IMR-90 (cell line): ENCODE measurements at regions not wholly inside any gene's neighbourhood (a gene's known extent, or its start where the extent isn't known, plus 50 kb on each side); places are given as distances from the start of the nearest gene placed in this dataset.

Source experiments
- ATAC-seq: fragments of 200-7000 bp; cut with Tn5 transposase; 2 replicates; pipeline ENCODE4 v1.9.1; 2020; ENCODE audit warnings: low read depth, mild to moderate bottlenecking, moderate library complexity
- BruUV-seq: library from RNA; stranded (reverse); fragments of 400-500 nt; replicated peaks from 2 replicates; lab custom pipeline; 2021; lab: Mats Ljungman, UMichigan
- CTCF ChIA-PET: fragments of 300-600 bp; formaldehyde crosslinking; extraction: SDS; loops from one replicate; lab custom pipeline; 2021; ENCODE audit warnings: antibody characterized with exemption; lab: Yijun Ruan, JAX
- POLR2A ChIA-PET: fragments of 300-600 bp; sonication (Branson Sonifier 250); formaldehyde crosslinking; loops from one replicate; lab custom pipeline; 2022; ENCODE audit warnings: antibody characterized with exemption; ENCODE audit not compliant: unreplicated experiment; lab: Charles Lee
- DNase-seq: peaks from one replicate; pipeline ENCODE4 v3.0.0; 2013
- H2AFZ ChIP-seq: replicated peaks from 2 replicates; pipeline ENCODE3; 2013; ENCODE audit warnings: low read length, mild to moderate bottlenecking; ENCODE audit not compliant: poor library complexity
- H2AK5ac ChIP-seq: 2 replicates; pipeline ENCODE4 v1.6.1; 2013; ENCODE audit warnings: low read depth, low read length, inconsistent platforms
- H2AK9ac ChIP-seq: replicated peaks from 2 replicates; pipeline ENCODE3; 2013; ENCODE audit warnings: mild to moderate bottlenecking, low read depth, low read length, moderate library complexity; ENCODE audit not compliant: poor library complexity
- H2BK120ac ChIP-seq: 2 replicates; pipeline ENCODE4 v1.6.1; 2013; ENCODE audit warnings: low read depth, low read length, inconsistent platforms
- H2BK15ac ChIP-seq: 3 replicates; pipeline ENCODE4 v1.6.1; 2013; ENCODE audit warnings: low read depth, low read length, inconsistent platforms
- H2BK20ac ChIP-seq: 2 replicates; pipeline ENCODE4 v1.6.1; 2013; ENCODE audit warnings: low read depth, mild to moderate bottlenecking, inconsistent platforms, low read length, moderate library complexity
- H2BK5ac ChIP-seq: 2 replicates; pipeline ENCODE4 v1.6.1; 2013; ENCODE audit warnings: mild to moderate bottlenecking, low read depth, low read length, inconsistent platforms; ENCODE audit not compliant: poor library complexity, severe bottlenecking
- H3K14ac ChIP-seq: replicated peaks from 2 replicates; pipeline ENCODE4 v1.6.1; 2013; ENCODE audit warnings: low read depth, low read length, inconsistent platforms
- H3K18ac ChIP-seq: 2 replicates; pipeline ENCODE4 v1.6.1; 2013; ENCODE audit warnings: low read depth, low read length, control low read depth
- H3K23ac ChIP-seq: 2 replicates; pipeline ENCODE4 v1.6.1; 2013; ENCODE audit warnings: low read depth, low read length, inconsistent platforms
- H3K27ac ChIP-seq: 2 replicates; pipeline ENCODE4 v1.5.1; 2013; ENCODE audit warnings: mild to moderate bottlenecking, control low read depth, low read length; ENCODE audit not compliant: insufficient read depth
- H3K27me3 ChIP-seq: 2 replicates; pipeline ENCODE4 v1.6.1; 2013; ENCODE audit warnings: low read length; ENCODE audit not compliant: control insufficient read depth, insufficient read depth
- H3K36me3 ChIP-seq: 2 replicates; pipeline ENCODE4 v1.6.1; 2013; ENCODE audit warnings: low read length, mixed read lengths; ENCODE audit not compliant: control insufficient read depth, insufficient read depth
- H3K4ac ChIP-seq: 2 replicates; pipeline ENCODE4 v1.6.1; 2013; ENCODE audit warnings: low read depth, low read length, inconsistent platforms
- H3K4me1 ChIP-seq: 2 replicates; pipeline ENCODE4 v1.6.1; 2013; ENCODE audit warnings: low read length, mixed read lengths; ENCODE audit not compliant: control insufficient read depth, insufficient read depth
- H3K4me2 ChIP-seq: 2 replicates; pipeline ENCODE4 v1.6.1; 2013; ENCODE audit warnings: low read depth, mild to moderate bottlenecking, control low read depth, low read length, moderate library complexity
- H3K4me3 ChIP-seq: 2 replicates; pipeline ENCODE4 v1.5.1; 2013; ENCODE audit warnings: low read depth, mild to moderate bottlenecking, control low read depth, low read length, moderate library complexity; ENCODE audit not compliant: insufficient read depth
- H3K56ac ChIP-seq: 2 replicates; pipeline ENCODE4 v1.6.1; 2013; ENCODE audit warnings: low read length, inconsistent platforms; ENCODE audit not compliant: insufficient read depth; ENCODE audit errors: extremely low read depth
- H3K79me1 ChIP-seq, 2 experiments: 2 replicates each; pipeline ENCODE4 v1.6.1; 2013; ENCODE audit warnings: low read length in 2 of 2, inconsistent platforms in 1 of 2, low read depth in 1 of 2
- H3K9ac ChIP-seq: 2 replicates; pipeline ENCODE4 v1.6.1; 2013; ENCODE audit warnings: low read depth, low read length, control low read depth
- H3K9me1 ChIP-seq: 2 replicates; pipeline ENCODE4 v1.6.1; 2013; ENCODE audit warnings: low read length, inconsistent platforms; ENCODE audit not compliant: insufficient read depth
- H3K9me3 ChIP-seq: 2 replicates; pipeline ENCODE4 v1.6.1; 2013; ENCODE audit warnings: low read length; ENCODE audit not compliant: control insufficient read depth, insufficient read depth
- H4K20me1 ChIP-seq: 2 replicates; pipeline ENCODE4 v1.6.1; 2013; ENCODE audit warnings: low read length, inconsistent platforms; ENCODE audit not compliant: insufficient read depth
- H4K5ac ChIP-seq: 2 replicates; pipeline ENCODE4 v1.6.1; 2013; ENCODE audit warnings: mild to moderate bottlenecking, low read depth, low read length, control low read depth
- H4K8ac ChIP-seq, 2 experiments: 2 replicates each; pipeline ENCODE4 v1.6.1; 2013; ENCODE audit warnings: low read depth in 2 of 2, low read length in 2 of 2, control low read depth in 1 of 2, inconsistent platforms in 1 of 2
- H4K91ac ChIP-seq: 2 replicates; pipeline ENCODE4 v1.6.1; 2013; ENCODE audit warnings: low read depth, low read length, inconsistent platforms; ENCODE audit not compliant: insufficient read depth
- MXI1 ChIP-seq: IDR thresholded peaks from 2 replicates; pipeline ENCODE4 v1.6.1; 2012; ENCODE audit warnings: low read depth, mild to moderate bottlenecking, low read length, moderate library complexity, borderline replicate concordance
- WGBS, 2 experiments: methylation state at CpG; one replicate each; pipeline versions ENCODE4 v1.1.5 to v1.1.7; 2013; ENCODE audit warnings: missing lambda C conversion rate in 2 of 2; ENCODE audit not compliant: insufficient read length in 1 of 2; ENCODE audit errors: extremely low coverage in 2 of 2; 5-methylcytosine and 5-hydroxymethylcytosine counted together
- dilution Hi-C: fragments of 300-500 bp; cut with HindIII; formaldehyde crosslinking; loops from one replicate; pipeline ENCODE4 v1.14.3; 2018; ENCODE audit warnings: low sequenced_read_pairs; ENCODE audit not compliant: unreplicated experiment
- in situ Hi-C: fragments of 300-500 bp; cut with MboI; formaldehyde crosslinking; loops from 3 replicates; pipeline ENCODE4 v1.14.3; 2019; ENCODE audit warnings: low sequenced_read_pairs, inconsistent platforms, mixed read lengths
- intact Hi-C: fragments of 100-400 bp; cut with micrococcal nuclease; formaldehyde crosslinking; loops from 2 replicates; pipeline ENCODE4 v1.10.0; 2022
- TF ChIP-seq, protein P1 (sequence below): fragments of 150-350 bp; IDR thresholded peaks from 2 replicates; pipeline ENCODE4 v1.6.1; 2017; ENCODE audit warnings: mild to moderate bottlenecking, antibody characterized with exemption, low read length, low read depth
- TF ChIP-seq, protein P2 (sequence below): conservative IDR thresholded peaks from 2 replicates; pipeline ENCODE4 v1.5.1; 2012; ENCODE audit warnings: mild to moderate bottlenecking, low read depth, low read length, improper control_type of control experiment

DNA sequence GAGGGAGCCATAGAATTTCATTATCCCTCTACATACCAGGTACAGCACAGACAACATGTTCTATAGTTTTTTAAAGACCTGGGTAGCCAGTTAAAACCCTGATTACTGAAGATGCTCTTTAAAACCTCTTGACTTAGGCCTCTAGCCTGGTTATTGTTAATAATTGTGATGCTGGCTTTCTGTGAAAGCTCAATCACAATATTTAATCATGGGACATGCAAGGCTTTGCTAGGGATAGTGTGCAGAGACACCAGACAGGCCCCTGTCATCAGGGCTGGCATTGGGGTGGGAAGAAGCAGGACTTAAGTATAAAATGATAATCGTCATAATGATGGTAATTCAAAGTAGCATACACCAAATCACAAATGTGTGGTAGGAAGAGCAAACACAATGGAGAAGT is 274.4 kb downstream of the PTBP2 start:
- H3K4me3 ChIP-seq, result no peak overlapping the region
- POLR2A ChIA-PET, result no interaction called here
- no peak overlapping the region for H2BK120ac ChIP-seq
- H3K27ac ChIP-seq, result no peak overlapping the region
- no peak for ATAC-seq
- no CpG with 5 or more reads among the region's 1 CpG for WGBS, 2 experiments
- H2AK5ac ChIP-seq, result no peak overlapping the region
- H3K9ac ChIP-seq, result no peak overlapping the region
- H2BK20ac ChIP-seq, result no peak overlapping the region
- no peak overlapping the region for H2AFZ ChIP-seq
- H3K23ac ChIP-seq, result no peak overlapping the region
- H3K79me1 ChIP-seq, result no peaks in the 10 kb centered on the region
- BruUV-seq, result no TSS peak
- no peak for TF ChIP-seq MXI1
- TF ChIP-seq, protein P1, sequence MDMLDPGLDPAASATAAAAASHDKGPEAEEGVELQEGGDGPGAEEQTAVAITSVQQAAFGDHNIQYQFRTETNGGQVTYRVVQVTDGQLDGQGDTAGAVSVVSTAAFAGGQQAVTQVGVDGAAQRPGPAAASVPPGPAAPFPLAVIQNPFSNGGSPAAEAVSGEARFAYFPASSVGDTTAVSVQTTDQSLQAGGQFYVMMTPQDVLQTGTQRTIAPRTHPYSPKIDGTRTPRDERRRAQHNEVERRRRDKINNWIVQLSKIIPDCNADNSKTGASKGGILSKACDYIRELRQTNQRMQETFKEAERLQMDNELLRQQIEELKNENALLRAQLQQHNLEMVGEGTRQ, result no peak
- TF ChIP-seq, protein P2, sequence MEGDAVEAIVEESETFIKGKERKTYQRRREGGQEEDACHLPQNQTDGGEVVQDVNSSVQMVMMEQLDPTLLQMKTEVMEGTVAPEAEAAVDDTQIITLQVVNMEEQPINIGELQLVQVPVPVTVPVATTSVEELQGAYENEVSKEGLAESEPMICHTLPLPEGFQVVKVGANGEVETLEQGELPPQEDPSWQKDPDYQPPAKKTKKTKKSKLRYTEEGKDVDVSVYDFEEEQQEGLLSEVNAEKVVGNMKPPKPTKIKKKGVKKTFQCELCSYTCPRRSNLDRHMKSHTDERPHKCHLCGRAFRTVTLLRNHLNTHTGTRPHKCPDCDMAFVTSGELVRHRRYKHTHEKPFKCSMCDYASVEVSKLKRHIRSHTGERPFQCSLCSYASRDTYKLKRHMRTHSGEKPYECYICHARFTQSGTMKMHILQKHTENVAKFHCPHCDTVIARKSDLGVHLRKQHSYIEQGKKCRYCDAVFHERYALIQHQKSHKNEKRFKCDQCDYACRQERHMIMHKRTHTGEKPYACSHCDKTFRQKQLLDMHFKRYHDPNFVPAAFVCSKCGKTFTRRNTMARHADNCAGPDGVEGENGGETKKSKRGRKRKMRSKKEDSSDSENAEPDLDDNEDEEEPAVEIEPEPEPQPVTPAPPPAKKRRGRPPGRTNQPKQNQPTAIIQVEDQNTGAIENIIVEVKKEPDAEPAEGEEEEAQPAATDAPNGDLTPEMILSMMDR, result no peak
- H3K14ac ChIP-seq, result no peak overlapping the region
- H3K9me3 ChIP-seq, result no peaks in the 10 kb centered on the region
- dilution Hi-C loops, result no loop called here
- intact Hi-C loops, result no loop called here
- H4K91ac ChIP-seq, result no peak overlapping the region
- CTCF ChIA-PET, result no interaction called here
- H3K4me1 ChIP-seq, result peaks cover 6% of the 10 kb centered on the region; the same call in 1 of the 2 replicates
- H3K4ac ChIP-seq, result no peak overlapping the region
- H3K18ac ChIP-seq, result no peak overlapping the region
- H2BK5ac ChIP-seq, result no peak overlapping the region
- in situ Hi-C loops, result no loop called here
- no peak overlapping the region for H3K4me2 ChIP-seq
- H2AK9ac ChIP-seq, result no peak overlapping the region
- H3K36me3 ChIP-seq, result no peaks in the 10 kb centered on the region
- H3K27me3 ChIP-seq, result no peaks in the 10 kb centered on the region
- H3K56ac ChIP-seq, result no peak overlapping the region
- no peaks in the 10 kb centered on the region for H4K20me1 ChIP-seq
- no peaks in the 10 kb centered on the region for H3K9me1 ChIP-seq
- no peak for DNase-seq
- H2BK15ac ChIP-seq, result no peak overlapping the region
- H4K5ac ChIP-seq, result no peak overlapping the region
- H4K8ac ChIP-seq, result no peak overlapping the region
